DND-41 (cell line): ENCODE measurements at regions not wholly inside any gene's neighbourhood (a gene's known extent, or its start where the extent isn't known, plus 50 kb on each side); places are given as distances from the start of the nearest gene placed in this dataset.

Experiments used
- EZH2 ChIP-seq: IDR thresholded peaks from 3 replicates; pipeline ENCODE4 v1.6.1; 2012; ENCODE audit warnings: borderline replicate concordance, low read depth, mild to moderate bottlenecking, moderate library complexity, low read length, inconsistent platforms; ENCODE audit not compliant: severe bottlenecking
- TF ChIP-seq, protein P1 (sequence below): IDR thresholded peaks from 2 replicates; pipeline ENCODE4 v1.5.1; 2012; ENCODE audit warnings: borderline replicate concordance, low read length, moderate library complexity, mild to moderate bottlenecking; ENCODE audit not compliant: poor library complexity, severe bottlenecking; ENCODE audit errors: extremely low read depth

- TF ChIP-seq, protein P1, sequence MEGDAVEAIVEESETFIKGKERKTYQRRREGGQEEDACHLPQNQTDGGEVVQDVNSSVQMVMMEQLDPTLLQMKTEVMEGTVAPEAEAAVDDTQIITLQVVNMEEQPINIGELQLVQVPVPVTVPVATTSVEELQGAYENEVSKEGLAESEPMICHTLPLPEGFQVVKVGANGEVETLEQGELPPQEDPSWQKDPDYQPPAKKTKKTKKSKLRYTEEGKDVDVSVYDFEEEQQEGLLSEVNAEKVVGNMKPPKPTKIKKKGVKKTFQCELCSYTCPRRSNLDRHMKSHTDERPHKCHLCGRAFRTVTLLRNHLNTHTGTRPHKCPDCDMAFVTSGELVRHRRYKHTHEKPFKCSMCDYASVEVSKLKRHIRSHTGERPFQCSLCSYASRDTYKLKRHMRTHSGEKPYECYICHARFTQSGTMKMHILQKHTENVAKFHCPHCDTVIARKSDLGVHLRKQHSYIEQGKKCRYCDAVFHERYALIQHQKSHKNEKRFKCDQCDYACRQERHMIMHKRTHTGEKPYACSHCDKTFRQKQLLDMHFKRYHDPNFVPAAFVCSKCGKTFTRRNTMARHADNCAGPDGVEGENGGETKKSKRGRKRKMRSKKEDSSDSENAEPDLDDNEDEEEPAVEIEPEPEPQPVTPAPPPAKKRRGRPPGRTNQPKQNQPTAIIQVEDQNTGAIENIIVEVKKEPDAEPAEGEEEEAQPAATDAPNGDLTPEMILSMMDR, result no peak
- no peak for TF ChIP-seq EZH2
Measured at GRCh38 chr13:87614276-87614675, 56.9 kb upstream of the SLITRK5 start.
